Nephron (organoid): ENCODE measurements at regions not wholly inside any gene's neighbourhood (a gene's known extent, or its start where the extent isn't known, plus 50 kb on each side); places are given as distances from the start of the nearest gene placed in this dataset.

Experiments
- H3K27ac Mint-ChIP-seq, 3 experiments: 2 replicates each; pipeline ENCODE4 v1.8.0; 2020; ENCODE audit warnings: mixed read lengths in 3 of 3, mild to moderate bottlenecking in 2 of 3, moderate library complexity in 1 of 3
- H3K27me3 Mint-ChIP-seq: 2 replicates; pipeline ENCODE4 v1.8.0; 2021; ENCODE audit warnings: low read depth, mild to moderate bottlenecking, moderate library complexity, mixed read lengths
- H3K36me3 Mint-ChIP-seq: 2 replicates; pipeline ENCODE4 v1.8.0; 2020; ENCODE audit warnings: low read depth, mixed read lengths
- H3K4me1 Mint-ChIP-seq: 2 replicates; pipeline ENCODE4 v1.8.0; 2020; ENCODE audit warnings: mixed read lengths
- H3K4me3 Mint-ChIP-seq, 3 experiments: 2 replicates each; pipeline ENCODE4 v1.8.0; 2020; ENCODE audit warnings: mild to moderate bottlenecking in 3 of 3, mixed read lengths in 3 of 3, moderate library complexity in 2 of 3
- H3K9me3 Mint-ChIP-seq: 2 replicates; pipeline ENCODE4 v1.8.0; 2020; ENCODE audit warnings: mixed read lengths
- CTCF ChIP-seq, 3 experiments: fragments of 200-600 bp; sonication (generic); IDR thresholded peaks; one replicate each; pipeline ENCODE4 v1.5.0; 2021; ENCODE audit warnings: antibody characterized with exemption in 3 of 3; ENCODE audit not compliant: unreplicated experiment in 3 of 3

GRCh38 chr5:3353561-3353960, 242.1 kb upstream of the IRX1 start:
- H3K9me3 Mint-ChIP-seq: peaks cover 3% of the 10 kb centered on the region
- H3K36me3 Mint-ChIP-seq: no peaks in the 10 kb centered on the region
- H3K4me1 Mint-ChIP-seq: no peaks in the 10 kb centered on the region
- no peak overlapping the region for H3K4me3 Mint-ChIP-seq
- peaks cover 48% of the 10 kb centered on the region for H3K27me3 Mint-ChIP-seq
- TF ChIP-seq CTCF (IDR thresholded peaks at IDR 0.05; ENCODE audit: unreplicated experiment in 3 of 3): no peak
- no peak overlapping the region for H3K27ac Mint-ChIP-seq

GRCh38 chr5:3352711-3353110, 242.9 kb upstream of the IRX1 start:
- Mint-ChIP-seq H3K4me3 (no peak overlapping the region), H3K36me3 (no peaks in the 10 kb centered on the region), H3K9me3 (peaks cover 3% of the 10 kb centered on the region), H3K4me1 (no peaks in the 10 kb centered on the region), H3K27ac (no peak overlapping the region), H3K27me3 (peaks cover 43% of the 10 kb centered on the region)
- no peak for TF ChIP-seq CTCF (IDR thresholded peaks at IDR 0.05; ENCODE audit: unreplicated experiment in 3 of 3)

GRCh38 chr5:3351581-3352442, 243.8 kb upstream of the IRX1 start:
- Mint-ChIP-seq H3K27ac (no peak overlapping the region), H3K36me3 (no peaks in the 10 kb centered on the region), H3K4me1 (no peaks in the 10 kb centered on the region), H3K27me3 (peaks cover 36% of the 10 kb centered on the region), H3K4me3 (no peak overlapping the region), H3K9me3 (peaks cover 3% of the 10 kb centered on the region)
- no peak for TF ChIP-seq CTCF (IDR thresholded peaks at IDR 0.05; ENCODE audit: unreplicated experiment in 3 of 3)

GRCh38 chr5:3350781-3351180, 244.9 kb upstream of the IRX1 start:
- Mint-ChIP-seq H3K36me3 (no peaks in the 10 kb centered on the region), H3K4me3 (no peak overlapping the region)

GRCh38 chr5:3349704-3350565, 245.7 kb upstream of the IRX1 start:
- Mint-ChIP-seq H3K9me3 (peaks cover 3% of the 10 kb centered on the region), H3K27ac (no peak overlapping the region), H3K4me3 (no peak overlapping the region), H3K27me3 (peaks cover 36% of the 10 kb centered on the region), H3K36me3 (no peaks in the 10 kb centered on the region), H3K4me1 (no peaks in the 10 kb centered on the region)
- TF ChIP-seq CTCF (IDR thresholded peaks at IDR 0.05; ENCODE audit: unreplicated experiment in 3 of 3): no peak

More at GRCh38 chr5:3350781-3351180, 244.9 kb upstream of the IRX1 start:
- TF ChIP-seq CTCF (IDR thresholded peaks at IDR 0.05; ENCODE audit: unreplicated experiment in 3 of 3): no peak
- Mint-ChIP-seq H3K27ac (no peak overlapping the region), H3K27me3 (peaks cover 31% of the 10 kb centered on the region), H3K9me3 (peaks cover 3% of the 10 kb centered on the region), H3K4me1 (no peaks in the 10 kb centered on the region)
